ENCODE measurements at regions not wholly inside any gene's neighbourhood (a gene's known extent, or its start where the extent isn't known, plus 50 kb on each side); places are given as distances from the start of the nearest gene placed in this dataset.
A peak's percentile ranks its signal among the peaks of the same experiment; 100 is the strongest.

DNA sequence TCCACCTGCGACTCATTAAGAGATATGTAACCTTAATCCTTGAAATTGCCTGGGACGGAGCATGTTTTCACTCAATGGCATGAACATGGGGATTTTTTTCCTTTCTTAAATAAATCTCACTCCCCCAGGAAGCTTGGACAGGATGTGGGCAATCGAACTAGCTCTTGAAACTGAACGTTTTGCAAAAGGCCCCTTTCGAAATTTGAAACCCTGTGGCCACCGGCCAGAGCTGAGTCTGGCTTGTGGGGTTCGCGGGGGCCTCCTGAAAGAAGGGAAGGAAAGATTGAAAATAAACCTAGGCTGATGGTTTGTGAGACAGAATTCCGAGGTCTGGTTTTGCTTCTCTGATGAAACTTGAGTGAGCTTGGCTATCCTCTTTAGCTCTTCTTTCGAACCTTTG, 101.4 kb upstream of the RTL1 start:
- no peak for DNase-seq

DNA sequence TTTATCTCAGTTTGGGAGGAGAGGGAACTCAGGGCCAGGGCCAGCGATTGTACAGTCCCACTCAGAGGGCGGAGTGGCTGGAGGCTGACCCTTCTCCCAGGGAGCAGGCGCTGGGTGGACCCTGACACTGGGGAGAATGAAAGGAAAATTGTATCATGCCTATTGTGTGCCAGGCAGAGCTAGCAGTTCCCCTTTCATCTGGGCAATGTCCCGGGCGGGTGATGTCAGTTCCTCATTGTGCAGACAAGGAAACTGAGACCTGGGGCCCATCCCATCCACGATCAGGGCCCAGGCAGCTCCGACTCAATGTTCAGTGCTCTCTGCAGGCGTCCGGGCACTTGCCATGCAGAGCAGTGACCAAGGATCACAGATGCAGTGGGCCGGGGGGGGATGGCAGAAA, 101.9 kb upstream of the RTL1 start:
- no peak for DNase-seq

DNA sequence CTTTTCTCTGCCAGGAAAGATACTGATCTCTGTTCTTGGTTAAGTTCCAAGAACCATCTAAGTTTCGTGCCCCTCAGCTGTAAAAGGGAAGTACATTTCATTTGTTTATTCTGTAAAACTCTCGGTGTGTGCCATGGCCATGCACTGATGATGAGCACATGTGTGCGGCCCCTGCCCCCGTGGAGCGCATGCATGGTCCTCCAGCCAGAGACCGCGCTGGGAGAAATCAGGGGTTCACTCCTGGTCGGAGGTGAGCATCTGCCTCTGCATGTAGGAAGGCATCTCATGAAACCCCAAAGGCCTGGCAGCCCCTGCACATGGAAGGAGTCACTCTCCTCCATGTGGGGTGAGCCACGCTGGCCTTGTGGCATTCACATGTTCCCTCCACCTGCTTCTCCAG, 102.5 kb upstream of the RTL1 start:
- no peak for DNase-seq

DNA sequence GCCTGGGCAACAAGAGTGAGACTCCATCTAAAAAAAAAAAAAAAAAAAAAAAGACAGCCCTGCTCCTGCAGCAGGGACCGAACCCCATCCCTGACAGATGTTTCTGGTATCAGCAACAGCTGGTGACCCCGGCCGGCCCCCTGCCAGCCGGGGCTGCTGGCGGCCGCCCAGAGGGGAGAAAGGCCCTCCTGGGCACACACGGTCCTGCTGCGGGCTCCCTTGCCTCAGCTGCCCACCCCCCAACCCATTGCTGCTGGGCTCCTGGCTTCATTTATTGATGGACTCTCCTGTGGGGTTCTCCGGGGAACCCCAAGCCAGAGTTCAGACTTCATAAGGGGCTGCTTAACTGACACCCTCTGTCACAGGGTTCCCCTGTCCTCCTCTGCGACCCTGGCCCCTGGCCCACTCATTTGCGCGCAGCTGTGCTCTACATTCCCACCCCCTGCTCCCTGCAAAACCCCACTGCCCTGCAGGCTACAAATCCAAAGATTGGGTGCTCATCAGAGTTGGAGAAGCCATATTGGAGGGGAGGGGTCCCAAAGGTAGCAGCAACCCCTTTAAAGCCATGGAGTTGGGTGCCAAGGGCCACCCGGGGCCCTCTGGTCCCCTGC, 103.6 kb upstream of the RTL1 start:
- no peak for DNase-seq

DNA sequence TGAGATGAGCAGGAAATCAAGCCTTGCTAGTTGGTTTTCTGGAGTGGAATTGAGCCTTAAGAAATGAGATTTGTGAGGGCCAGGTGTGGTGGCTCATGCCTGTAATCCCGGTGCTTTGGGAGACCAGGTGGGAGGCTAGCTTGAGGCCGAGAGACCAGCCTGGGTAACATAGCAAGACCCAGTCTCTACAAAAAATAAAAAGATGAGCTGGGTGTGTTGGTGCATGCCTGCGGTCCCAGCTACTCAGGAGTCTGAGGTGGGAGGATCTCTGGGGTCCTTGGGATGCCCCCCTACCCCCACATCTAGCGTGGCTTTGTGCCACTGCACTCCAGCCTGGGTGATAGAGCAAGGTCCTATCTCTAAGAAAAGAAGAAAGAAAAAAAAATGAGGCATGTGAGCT, 104.2 kb upstream of the RTL1 start:
- no peak for DNase-seq

DNA sequence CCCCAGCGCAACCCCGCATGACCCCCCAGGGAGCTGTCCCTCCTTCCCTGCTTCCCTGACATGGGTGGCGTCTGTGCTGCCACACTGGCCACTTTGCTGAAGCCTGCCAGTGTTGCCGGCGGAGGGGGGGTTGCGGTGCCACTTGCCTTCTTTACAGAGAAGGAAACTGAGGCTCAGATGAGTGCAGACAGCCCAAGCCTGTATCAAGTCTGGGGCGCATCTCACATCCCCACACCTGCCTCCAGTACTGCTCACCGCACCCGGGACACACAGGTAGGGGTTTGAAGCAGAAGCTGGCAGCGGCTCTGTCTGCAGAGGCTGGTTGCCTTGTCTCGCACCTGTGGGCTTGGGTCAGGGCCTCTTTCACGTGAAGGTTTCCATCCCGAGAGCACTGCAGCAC, 104.7 kb upstream of the RTL1 start:
- no peak for DNase-seq

DNA sequence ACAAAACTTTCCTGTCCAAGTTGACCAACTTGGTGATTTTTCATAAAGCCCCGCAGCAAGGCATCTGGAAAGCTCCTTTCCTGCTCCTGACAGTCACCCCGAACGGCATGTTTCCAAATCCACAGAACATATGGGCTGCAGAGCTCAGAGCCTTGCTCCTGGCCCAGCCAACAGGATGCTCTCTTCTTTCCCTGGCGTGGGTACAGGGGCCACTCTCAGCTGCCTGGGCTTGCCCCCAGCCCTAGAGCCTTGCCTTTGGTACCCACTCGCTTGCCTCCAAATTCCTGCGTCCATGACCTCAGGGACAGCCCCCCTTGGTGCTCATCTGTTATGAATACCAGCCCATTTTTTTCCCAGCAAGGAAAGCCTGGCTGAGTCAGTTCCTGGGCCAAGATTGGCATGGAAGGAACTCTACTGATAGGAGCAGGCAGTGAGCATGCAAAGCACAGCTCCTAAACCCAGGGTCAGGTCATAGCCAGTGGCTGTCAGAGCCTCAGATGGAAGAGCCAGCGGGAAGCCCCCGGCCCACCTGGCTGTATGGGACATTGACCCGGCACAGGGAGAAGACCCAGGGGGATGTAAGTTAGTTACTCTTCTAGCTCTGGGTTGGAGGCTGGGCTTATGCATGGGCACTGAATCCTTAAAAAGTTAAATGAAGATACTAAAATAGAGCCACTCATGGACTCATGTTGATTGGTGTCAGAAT, 105.3 kb upstream of the RTL1 start:
- no peak for DNase-seq

DNA sequence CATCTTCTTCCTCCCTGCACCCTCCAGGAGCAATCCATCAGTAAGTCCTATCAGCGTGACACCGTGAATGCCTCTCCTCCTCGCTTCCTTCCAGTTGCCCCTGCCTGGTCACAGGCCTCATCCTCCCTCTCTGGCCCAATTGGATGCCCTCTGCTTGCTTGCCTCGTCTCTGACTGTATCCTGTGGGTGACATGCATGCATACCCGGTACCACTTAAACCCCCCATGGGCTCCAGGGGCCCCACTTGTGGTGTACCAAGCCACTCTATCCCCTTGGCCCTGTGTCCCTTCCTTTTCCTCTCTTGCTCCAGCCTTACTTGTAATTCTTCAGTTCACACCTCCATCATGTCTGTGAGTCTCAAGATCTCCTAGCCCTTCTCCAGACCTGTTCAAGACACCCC, 106.0 kb upstream of the RTL1 start:
- DNase-seq: no peak

DNA sequence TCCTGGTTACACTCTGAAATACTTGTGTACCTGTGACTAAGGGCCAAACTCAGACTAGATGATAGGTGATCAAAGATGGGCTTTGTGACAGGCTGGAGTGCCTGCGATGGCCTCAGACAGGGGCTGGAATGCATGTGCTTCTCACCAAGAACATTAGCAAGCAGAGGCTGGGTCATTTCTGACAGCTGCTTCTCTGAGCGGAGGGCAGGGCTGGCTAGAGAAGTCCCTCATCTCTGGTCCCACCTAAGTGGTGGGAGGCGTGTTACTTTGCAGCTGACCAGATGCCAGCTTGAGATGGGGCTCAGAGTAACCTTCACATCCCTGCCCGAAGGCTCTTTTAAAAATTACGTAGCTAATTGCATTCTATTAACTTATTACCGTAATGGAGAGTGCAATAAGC, 106.8 kb upstream of the RTL1 start:
- DNase-seq: peak; percentile 37

DNA sequence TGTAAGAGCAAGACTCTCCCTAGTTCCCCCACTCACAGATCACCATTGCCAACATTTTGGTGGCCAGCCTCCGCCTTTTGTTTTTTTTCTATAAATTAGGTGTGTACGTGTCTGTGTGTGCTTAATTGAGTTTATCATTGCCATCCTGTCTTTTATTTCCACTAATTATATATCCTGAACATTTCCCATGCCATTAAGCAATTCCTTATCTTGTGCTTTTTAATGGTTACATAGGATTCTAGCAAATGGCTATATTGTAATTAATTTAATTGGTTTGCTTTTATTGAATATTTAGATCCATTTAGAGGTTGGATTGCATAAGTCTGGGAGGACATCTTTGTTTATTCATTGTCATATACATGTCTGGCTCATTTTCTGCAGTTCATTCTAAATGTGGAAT, 107.3 kb upstream of the RTL1 start:
- peak; percentile 87 for DNase-seq

DNA sequence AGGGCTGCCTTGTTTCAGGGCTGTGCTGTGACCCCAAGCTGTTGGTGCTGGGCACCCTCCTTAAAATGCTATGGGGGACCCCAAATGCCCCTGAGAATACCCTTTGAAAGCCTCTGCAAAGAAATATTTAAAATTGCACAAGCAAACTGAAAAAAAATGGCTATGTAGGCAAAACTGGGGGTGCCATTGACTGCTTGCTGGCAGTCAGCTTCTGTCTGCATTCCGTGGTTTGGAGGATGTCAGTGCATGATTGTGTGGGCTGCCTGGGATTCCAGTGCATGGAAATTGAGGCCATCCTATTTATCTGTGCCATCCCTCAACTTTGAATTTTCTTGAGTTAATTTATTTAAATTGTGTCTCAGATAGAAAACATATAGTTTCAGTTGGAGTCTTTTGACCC, 113.7 kb upstream of the RTL1 start:
- DNase-seq: no peak

DNA sequence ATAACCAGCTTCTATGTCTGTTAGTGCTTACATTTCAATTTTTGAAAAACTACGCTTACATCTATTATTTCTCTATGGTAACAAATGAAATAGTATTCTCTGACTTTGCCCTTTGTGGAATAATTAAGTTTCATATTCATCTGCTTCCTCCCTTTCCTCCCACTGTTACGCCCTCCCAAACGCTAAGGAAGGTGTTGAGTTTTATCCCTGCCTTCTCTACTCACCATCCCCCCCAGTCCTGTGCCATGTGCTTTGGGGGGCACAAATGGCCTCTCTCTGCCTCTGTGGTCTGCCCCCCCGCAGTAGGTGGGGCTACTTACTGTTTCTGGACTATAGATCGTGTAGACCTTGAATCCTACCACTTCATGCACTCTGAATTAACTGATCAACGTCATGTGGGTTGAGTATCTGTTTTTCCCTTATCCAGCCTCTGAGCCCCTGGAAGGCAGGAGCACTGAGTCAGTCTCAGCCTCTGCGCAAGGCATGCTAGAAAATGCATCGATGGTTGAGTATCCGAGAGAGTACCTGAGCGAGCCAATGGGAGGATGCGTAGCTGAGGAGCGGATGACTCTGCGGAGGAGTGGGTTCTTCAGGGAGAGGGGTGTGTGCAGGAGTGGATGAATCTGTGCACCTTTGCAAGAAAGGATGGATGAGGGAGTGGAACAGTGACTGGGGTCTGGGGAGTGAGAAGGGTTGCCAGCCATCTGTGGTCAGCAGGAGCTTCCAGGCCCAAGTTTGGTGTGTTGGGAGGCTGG, 114.5 kb upstream of the RTL1 start:
- no peak for DNase-seq

DNA sequence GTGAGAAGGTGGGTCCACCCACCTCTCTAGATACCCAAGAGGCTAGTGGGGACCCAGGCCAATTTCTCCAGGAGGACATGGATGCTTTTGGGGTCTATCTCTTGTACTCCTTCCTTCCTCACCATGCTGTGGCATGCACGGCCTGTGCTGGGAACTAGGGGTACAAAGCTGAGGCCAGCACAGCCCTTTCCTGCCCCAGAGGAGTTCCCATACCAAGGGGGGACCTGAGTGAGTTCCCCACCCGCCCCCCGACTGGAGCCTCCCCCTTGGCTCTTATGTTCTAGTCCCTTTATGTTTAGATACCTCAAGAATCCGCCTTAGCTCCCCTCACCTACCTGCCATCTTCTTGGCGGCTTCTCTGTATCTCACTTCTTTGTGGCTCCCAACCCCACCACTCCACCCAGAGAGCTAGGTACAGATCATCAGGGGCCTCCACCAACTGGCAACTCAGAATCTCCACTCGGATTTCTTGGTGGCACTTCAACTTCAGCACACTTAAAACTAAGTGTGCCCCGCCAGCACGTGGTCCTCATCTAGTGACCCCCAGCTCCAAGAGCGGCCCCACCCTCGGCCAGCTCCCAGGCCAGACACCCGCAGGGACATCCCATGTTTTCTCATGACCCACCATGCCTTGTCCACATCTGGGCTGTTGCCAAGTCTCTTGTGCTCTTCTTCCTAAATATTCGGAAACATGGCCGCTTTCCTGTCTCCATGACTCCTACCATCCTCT, 115.2 kb upstream of the RTL1 start:
- no peak for DNase-seq

DNA sequence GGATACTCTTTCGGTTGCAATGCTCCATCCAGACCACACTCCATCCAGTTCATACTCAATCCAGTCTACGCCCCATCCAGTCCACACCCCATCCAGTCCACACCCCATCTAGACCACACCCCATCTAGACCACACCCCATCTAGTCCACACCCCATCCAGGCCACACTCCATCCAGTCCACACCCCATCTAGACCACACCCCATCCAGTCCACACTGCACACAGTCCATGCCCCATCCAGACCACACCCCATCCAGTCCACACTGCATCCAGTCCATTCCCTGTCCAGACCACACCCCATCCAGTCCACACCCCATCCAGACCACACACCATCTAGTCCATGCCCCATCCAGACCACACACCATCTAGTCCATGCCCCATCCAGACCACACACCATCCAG, 116.0 kb upstream of the RTL1 start:
- DNase-seq: no peak

DNA sequence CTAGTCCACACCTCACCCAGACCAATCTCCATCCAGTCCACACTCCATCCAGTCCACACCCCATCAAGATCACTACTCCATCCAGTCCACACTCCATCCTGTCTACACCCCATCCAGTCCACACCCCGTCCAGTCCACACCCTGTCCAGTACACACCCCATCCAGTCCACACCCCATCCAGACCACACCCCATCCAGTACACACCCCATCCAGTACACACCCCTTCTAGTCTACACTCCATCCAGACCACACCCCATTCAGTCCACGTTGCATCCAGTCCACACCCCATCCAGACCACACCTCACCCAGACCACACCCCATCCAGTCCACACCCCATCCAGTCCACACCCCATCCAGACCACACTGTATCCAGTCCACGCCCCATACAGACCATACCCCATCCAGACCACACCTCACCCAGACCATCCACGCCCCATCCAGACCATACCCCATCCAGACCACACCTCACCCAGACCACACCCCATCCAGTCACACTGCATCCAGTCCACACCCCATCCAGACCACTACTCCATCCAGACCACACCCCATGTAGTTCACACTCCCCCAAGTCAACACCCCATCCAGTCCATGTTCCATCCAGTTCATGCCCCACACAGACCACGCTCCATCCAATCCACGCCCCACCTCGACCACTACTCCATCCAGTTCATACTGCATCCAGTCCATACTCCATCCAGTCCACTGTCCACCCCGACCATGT, 116.6 kb upstream of the RTL1 start:
- DNase-seq: no peak

DNA sequence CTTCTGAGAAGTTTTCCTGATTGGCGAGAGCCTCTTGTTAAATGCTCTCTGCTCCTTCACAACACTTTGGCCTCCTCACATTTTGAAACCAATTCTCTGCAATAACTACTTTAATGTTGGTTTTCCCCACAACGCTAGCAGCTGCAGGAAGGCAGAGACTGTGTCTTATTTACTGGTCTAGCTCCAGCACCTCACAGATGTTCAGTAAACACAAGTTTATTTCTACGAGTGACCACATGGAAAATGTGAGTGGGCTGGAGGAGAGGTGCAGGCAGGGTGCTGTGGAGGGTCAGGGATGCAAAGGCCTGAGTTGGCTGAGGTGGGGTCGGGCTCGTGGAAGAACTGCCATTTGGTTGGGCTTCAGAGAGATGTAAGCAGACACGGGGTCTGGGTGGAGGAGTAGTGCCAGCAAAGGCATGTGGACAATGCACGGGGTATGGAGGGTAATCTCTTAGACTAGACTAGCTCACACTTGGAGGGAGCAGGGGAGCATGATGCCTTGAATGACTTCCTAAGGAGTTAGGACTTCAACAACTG, 117.4 kb upstream of the RTL1 start:
- DNase-seq: no peak

DNA sequence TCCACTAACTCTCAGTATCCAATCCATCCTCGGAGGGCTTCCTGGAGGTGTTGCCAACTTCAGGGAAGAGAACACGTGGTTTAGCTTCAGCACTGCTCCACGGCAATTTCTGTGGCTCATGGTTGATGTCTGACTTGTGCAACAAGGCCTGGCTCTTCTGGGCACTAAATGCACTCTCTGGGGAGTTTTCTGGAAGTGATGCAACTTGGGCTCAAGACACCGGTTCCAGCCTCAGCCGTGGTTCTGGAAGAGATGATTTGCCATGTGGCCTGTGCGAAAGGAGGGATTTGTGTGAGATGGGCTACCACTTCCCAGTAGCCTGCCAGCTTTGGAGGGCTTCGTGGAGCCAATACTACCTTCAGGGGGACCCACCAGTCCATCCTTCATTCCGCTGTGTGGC, 118.6 kb upstream of the RTL1 start:
- DNase-seq: no peak

DNA sequence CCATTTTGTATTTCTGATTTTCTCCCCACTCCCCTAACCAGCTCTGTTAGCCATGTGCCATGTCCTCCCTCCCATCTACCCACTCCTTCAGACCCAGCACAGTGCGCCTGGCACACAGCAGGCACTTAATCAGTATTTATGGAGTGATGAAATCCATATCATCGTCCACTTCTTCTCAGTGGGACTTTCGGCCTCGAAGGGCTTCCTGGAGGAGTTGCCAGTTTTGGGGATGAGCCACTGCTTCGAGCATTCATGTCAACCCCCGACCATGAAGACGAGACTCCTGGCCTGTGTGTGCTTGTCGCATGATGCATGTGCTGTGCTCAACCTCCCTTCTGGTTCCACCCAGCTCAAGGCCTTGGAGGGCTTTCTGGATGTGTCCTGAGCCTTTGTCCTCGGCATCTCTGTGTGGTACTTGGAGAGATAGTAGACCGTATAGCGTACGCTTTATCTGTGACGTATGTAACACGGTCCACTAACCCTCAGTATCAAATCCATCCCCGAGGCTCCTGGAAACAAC, 119.5 kb upstream of the RTL1 start:
- no peak for DNase-seq

DNA sequence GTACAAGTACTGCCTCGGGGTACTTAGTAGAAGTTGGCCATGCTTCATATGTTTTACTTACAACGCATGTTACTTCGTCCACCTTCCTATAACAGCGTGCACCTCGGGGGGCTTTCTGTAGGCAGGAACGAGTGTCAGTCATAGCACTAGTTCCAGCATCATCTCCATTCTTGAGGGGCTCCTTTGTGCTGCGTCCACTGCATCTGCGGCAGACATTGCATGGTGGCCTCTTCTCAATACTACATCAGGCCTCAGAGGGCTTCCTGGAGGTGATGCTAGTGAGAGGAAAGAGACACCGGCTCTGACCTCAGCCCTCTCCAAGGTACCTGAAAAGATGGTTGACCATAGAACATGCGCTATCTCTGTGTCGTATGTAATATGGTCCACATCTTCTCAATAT, 121.2 kb upstream of the RTL1 start:
- DNase-seq: no peak

DNA sequence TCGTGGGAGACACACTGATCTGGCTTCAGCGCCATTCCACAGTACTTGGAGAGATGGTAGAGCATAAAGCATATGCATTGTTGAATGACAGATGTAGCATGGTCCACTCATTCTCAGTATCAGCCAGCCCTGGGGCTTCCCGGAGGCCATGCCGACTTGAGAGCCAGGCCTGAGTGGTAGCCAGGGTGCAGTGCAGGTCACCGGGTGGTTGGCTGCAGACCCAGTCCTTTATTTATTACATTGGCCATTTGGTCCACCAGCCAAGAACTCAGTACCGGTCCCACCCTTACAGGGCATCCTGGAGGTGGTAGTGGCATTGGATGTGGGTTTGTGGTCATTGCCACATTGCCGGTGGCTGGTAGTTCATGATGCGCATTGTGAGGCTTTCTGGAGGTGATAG, 121.6 kb upstream of the RTL1 start:
- no peak for DNase-seq

DNA sequence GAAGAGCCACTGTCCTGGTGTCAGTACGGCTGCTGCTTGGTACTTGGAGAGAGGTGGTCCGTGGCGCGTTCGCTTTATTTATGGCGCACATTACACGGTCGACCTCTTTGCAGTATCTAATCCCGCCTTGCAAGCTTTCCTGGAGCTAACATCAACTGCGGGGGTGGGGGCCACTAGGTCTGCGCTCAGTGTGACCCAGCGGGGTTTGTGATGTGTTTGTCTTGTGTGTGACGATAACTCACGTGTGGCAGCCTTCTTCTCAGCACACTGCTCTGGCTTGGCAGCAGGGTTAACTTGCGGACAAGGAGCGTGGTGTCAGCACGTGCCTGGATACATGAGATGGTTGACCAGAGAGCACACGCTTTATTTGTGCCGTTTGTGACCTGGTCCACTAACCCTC, 122.2 kb upstream of the RTL1 start:
- no peak for DNase-seq

DNA sequence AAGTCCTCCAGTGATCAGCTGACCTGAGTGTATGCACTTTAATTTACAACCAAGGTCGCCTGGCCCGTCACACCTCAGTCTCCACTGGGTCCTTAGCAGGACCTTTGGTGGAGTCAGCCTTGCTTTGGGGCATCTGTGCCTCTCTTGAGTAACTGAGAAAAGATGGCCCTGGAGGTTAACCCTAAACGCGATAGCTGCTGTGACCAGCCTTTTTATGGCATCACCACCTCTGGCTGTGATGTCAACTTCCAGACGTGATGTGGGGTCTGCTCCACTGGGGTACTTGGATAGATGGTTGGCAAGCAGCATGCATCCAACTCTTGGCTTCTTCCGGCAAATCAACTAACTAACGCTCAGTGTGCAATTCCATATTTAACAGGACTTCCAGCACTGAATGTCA, 122.8 kb upstream of the RTL1 start:
- no peak for DNase-seq

DNA sequence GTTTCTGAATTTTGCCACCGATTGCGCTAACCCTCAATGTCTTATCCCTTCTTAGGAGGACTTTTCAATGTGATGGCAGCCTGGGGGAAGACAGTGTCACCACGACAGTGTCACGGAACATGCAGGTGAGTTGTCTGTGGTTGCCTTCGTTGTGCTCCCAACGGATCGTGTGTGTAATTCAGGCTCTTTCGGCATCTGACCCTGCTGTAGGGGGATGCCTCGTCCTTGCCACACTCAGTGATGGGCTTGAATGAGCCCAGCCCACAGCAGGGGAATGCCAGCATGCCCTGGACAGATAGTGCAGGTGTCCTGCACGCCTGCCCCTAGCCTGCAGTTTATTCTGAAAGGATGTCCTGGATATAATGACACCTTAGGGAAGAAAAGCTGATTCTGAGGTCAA, 123.8 kb upstream of the RTL1 start:
- DNase-seq: no peak
